GM12873 (cell line): ENCODE measurements at regions not wholly inside any gene's neighbourhood (a gene's known extent, or its start where the extent isn't known, plus 50 kb on each side); places are given as distances from the start of the nearest gene placed in this dataset.

Experiments used
- CTCF ChIP-seq: IDR thresholded peaks from 2 replicates; pipeline ENCODE4 v1.5.1; 2012; ENCODE audit warnings: low read depth, mild to moderate bottlenecking, moderate library complexity, low read length, control low read depth; ENCODE audit not compliant: insufficient read depth; ENCODE audit errors: missing control alignments

- TF ChIP-seq CTCF, result no peak
Observed at GRCh38 chr5:171575808-171576207, 156.4 kb downstream of the FGF18 start.

GRCh38 chr5:171577042-171577758 lies 157.8 kb downstream of the FGF18 start:
- TF ChIP-seq CTCF, result no peak

- no peak for TF ChIP-seq CTCF
Observed at GRCh38 chr5:171578049-171578828, 158.8 kb downstream of the FGF18 start.

- TF ChIP-seq CTCF, result no peak
Observed at GRCh38 chr5:171578829-171579491, 159.5 kb downstream of the FGF18 start.

GRCh38 chr5:171579976-171580411 lies 160.5 kb downstream of the FGF18 start:
- no peak for TF ChIP-seq CTCF

- no peak for TF ChIP-seq CTCF
Observed at GRCh38 chr5:171580502-171581265, 161.2 kb downstream of the FGF18 start.
